ENCODE measurements at regions not wholly inside any gene's neighbourhood (a gene's known extent, or its start where the extent isn't known, plus 50 kb on each side); places are given as distances from the start of the nearest gene placed in this dataset.

DNA sequence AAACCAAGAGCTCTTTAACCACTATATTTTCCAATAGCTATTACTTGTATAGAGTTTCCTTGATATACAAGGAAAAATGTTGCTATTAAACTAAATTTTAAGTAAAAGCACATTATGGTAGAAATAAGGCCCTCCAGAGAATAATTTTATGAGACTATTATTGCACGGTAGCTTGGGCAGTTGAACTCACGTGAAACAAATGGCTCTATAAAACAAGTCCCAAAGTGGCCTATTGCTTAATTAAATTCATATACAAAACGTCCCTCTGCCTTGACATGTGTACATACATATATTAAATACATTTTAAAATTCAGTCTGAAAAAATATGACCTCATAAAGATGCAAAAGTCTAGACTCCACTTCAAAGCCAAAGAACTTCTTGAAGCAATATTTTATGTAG, 582.2 kb downstream of the CENPC start:
- TF ChIP-seq CTCF (conservative IDR thresholded peaks at IDR 0.05; ENCODE audit: low read length) (no peak), EZH2phosphoT487 (IDR thresholded peaks at IDR 0.05; ENCODE audit: borderline replicate concordance) (no peak)
